Fibroblast of lung (primary cell): ENCODE measurements at regions not wholly inside any gene's neighbourhood (a gene's known extent, or its start where the extent isn't known, plus 50 kb on each side); places are given as distances from the start of the nearest gene placed in this dataset.

Experiments used
- DNase-seq, 2 donors: peaks; one replicate each; pipeline versions ENCODE4 v3.0.0 to v3.0.0-alpha.2; 2010; ENCODE audit warnings: low read depth in 2 of 2
- H2AFZ ChIP-seq: 2 replicates; pipeline ENCODE4 v1.5.1; 2012; ENCODE audit warnings: low read length, control low read depth, inconsistent platforms
- H3K27ac ChIP-seq: 2 replicates; pipeline ENCODE4 v1.5.1; 2011; ENCODE audit warnings: low read length, control low read depth; ENCODE audit not compliant: insufficient read depth
- H3K27me3 ChIP-seq: 2 replicates; pipeline ENCODE4 v1.5.1; 2011; ENCODE audit warnings: mild to moderate bottlenecking, low read length; ENCODE audit not compliant: control insufficient read depth, insufficient read depth
- H3K36me3 ChIP-seq: 2 replicates; pipeline ENCODE4 v1.5.1; 2011; ENCODE audit warnings: low read length; ENCODE audit not compliant: control insufficient read depth, insufficient read depth
- H3K4me1 ChIP-seq: 2 replicates; pipeline ENCODE4 v1.5.1; 2011; ENCODE audit warnings: low read length; ENCODE audit not compliant: control insufficient read depth, insufficient read depth; ENCODE audit errors: extremely low read depth
- H3K4me2 ChIP-seq: 2 replicates; pipeline ENCODE4 v1.5.1; 2011; ENCODE audit warnings: low read length, control low read depth; ENCODE audit not compliant: insufficient read depth; ENCODE audit errors: extremely low read depth
- H3K4me3 ChIP-seq, 4 experiments: fragments of 200-600 bp in 1 of 4; sonication (generic) in 1 of 4; replicated peaks in 1 of 4; 2 replicates each; pipeline ENCODE4 v1.5.1; 2011 to 2016; ENCODE audit warnings: low read length in 4 of 4, low read depth in 3 of 4, mild to moderate bottlenecking in 3 of 4, control low read depth in 2 of 4, inconsistent platforms in 1 of 4, mixed read lengths in 1 of 4; ENCODE audit not compliant: insufficient read depth in 1 of 4; ENCODE audit errors: control extremely low read depth in 1 of 4
- H3K79me2 ChIP-seq: 2 replicates; pipeline ENCODE4 v1.5.1; 2012; ENCODE audit warnings: mild to moderate bottlenecking, low read length, inconsistent platforms; ENCODE audit not compliant: control insufficient read depth, insufficient read depth
- H3K9ac ChIP-seq: 2 replicates; pipeline ENCODE4 v1.5.1; 2011; ENCODE audit warnings: mild to moderate bottlenecking, low read length, control low read depth; ENCODE audit not compliant: insufficient read depth
- H3K9me3 ChIP-seq: 2 replicates; pipeline ENCODE4 v1.5.1; 2012; ENCODE audit warnings: low read depth, low read length; ENCODE audit not compliant: control insufficient read depth, insufficient read depth
- H4K20me1 ChIP-seq: 2 replicates; pipeline ENCODE4 v1.5.1; 2011; ENCODE audit warnings: low read length; ENCODE audit not compliant: control insufficient read depth, insufficient read depth; ENCODE audit errors: extremely low read depth
- EZH2 ChIP-seq: IDR thresholded peaks from 2 replicates; pipeline ENCODE4 v1.5.1; 2012; ENCODE audit warnings: low read length, control low read depth, mild to moderate bottlenecking; ENCODE audit errors: missing control alignments
- TF ChIP-seq, protein P1 (sequence below), 2 donors: IDR thresholded peaks in 1 of 2; conservative IDR thresholded peaks in 1 of 2; 1 replicate in 1 of 2; 2 replicates in 1 of 2; pipeline ENCODE4 v1.5.1; 2011 to 2012; ENCODE audit warnings: low read length in 2 of 2, control low read depth in 1 of 2, inconsistent platforms in 1 of 2, low read depth in 1 of 2, mild to moderate bottlenecking in 1 of 2

DNA sequence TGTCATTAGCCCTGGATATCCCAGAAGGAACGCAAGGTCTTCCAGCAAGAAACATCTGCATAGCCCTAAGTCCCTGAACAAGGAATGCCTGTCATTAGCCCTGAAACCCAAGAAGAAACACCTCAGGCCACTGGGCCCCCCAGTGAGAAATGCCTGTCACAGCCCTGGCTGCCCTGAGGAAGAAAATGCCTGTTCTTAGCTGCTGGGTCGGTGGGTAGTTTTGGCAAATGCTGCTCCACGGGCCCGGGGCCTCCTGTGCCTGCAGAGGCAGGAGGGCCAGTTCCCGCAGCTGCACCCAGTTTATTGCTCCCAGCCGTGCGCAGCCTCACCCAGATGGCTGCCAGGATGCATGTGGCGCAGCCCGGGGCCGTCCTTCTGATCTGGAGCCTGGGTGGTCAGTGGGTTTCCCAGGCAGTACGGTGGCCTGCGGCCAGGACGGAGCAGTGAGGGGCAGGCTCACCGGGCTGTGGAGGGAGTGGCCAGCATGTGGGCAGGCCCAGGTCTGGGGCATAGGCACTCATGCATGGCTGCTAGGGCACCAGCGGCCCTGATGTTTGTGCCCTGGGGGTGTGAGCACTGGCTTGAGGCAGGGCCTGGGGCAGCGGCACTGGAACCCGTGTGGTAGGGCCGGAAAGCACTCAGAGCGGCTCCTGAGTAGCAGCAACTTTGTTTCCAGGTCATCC, 219.0 kb downstream of the ERMARD start:
- no peaks in the 10 kb centered on the region for H3K36me3 ChIP-seq
- H3K4me1 ChIP-seq: no peaks in the 10 kb centered on the region
- H3K9ac ChIP-seq: no peak overlapping the region
- H3K4me2 ChIP-seq: no peak overlapping the region
- no peaks in the 10 kb centered on the region for H3K79me2 ChIP-seq
- no peak overlapping the region for H3K27ac ChIP-seq
- no peak overlapping the region for H2AFZ ChIP-seq
- no peaks in the 10 kb centered on the region for H3K27me3 ChIP-seq
- DNase-seq: no peak
- TF ChIP-seq, protein P1, sequence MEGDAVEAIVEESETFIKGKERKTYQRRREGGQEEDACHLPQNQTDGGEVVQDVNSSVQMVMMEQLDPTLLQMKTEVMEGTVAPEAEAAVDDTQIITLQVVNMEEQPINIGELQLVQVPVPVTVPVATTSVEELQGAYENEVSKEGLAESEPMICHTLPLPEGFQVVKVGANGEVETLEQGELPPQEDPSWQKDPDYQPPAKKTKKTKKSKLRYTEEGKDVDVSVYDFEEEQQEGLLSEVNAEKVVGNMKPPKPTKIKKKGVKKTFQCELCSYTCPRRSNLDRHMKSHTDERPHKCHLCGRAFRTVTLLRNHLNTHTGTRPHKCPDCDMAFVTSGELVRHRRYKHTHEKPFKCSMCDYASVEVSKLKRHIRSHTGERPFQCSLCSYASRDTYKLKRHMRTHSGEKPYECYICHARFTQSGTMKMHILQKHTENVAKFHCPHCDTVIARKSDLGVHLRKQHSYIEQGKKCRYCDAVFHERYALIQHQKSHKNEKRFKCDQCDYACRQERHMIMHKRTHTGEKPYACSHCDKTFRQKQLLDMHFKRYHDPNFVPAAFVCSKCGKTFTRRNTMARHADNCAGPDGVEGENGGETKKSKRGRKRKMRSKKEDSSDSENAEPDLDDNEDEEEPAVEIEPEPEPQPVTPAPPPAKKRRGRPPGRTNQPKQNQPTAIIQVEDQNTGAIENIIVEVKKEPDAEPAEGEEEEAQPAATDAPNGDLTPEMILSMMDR (conservative IDR thresholded peaks at IDR 0.05 in 1 of 2, IDR thresholded peaks at IDR 0.05 in 1 of 2; ENCODE audit: low read depth in 1 of 2, low read length in 2 of 2): no peak
- no peak for TF ChIP-seq EZH2
- no peaks in the 10 kb centered on the region for H4K20me1 ChIP-seq
- H3K9me3 ChIP-seq: no peaks in the 10 kb centered on the region
- no peak overlapping the region for H3K4me3 ChIP-seq

- Histone ChIP-seq H3K36me3 (no peaks in the 10 kb centered on the region), H3K79me2 (no peaks in the 10 kb centered on the region), H2AFZ (no peak overlapping the region), H3K27me3 (no peaks in the 10 kb centered on the region), H3K4me1 (no peaks in the 10 kb centered on the region), H3K4me3 (no peak overlapping the region), H3K4me2 (no peak overlapping the region), H3K9me3 (no peaks in the 10 kb centered on the region), H4K20me1 (no peaks in the 10 kb centered on the region), H3K9ac (no peak overlapping the region), H3K27ac (no peak overlapping the region)
- no peak for DNase-seq
- TF ChIP-seq, protein P1 (conservative IDR thresholded peaks at IDR 0.05 in 1 of 2, IDR thresholded peaks at IDR 0.05 in 1 of 2; ENCODE audit: low read depth in 1 of 2, low read length in 2 of 2): no peak
- TF ChIP-seq EZH2: no peak
Observed at GRCh38 chr6:169969372-169970099, 218.1 kb downstream of the ERMARD start.

DNA sequence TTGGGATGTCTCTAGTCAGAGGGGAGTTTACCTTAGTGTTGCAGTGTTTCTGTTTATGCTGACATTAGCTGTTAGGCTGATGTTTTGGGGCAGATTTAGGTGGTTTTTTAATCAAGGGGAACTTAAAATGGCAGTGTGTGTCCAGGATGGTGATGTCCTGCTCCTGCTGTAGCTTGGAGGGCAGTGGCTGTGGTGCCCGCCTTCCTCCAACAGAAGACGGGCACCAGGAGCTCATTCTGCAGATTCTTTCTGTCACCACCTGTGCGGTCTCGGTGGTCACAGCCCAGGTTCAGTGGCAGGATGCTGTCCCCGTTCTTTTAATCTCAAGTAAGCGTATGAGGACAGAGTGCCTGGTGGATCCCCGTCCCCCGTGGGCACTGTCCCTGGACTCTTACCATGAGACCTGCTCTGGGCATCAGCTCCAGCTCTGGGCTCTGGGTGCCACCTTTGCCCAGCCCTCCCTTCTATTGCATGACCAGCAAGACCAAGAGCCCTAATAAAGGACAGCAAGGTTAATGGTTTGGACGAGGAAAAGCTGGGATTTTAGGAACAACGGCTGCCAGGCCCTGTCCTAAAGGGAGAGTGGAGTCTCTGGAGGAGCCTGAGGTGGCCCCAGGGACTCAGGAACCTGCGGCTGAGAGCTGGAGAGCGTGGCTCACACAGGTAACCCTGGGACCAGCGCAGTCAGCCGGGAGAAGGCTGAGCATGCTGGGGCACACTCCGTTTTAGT, 217.3 kb downstream of the ERMARD start:
- Histone ChIP-seq H3K4me1 (no peaks in the 10 kb centered on the region), H3K79me2 (no peaks in the 10 kb centered on the region), H3K36me3 (no peaks in the 10 kb centered on the region), H3K9ac (no peak overlapping the region), H3K27ac (no peak overlapping the region), H4K20me1 (no peaks in the 10 kb centered on the region), H3K4me3 (no peak overlapping the region), H3K4me2 (no peak overlapping the region), H3K27me3 (no peaks in the 10 kb centered on the region), H3K9me3 (no peaks in the 10 kb centered on the region), H2AFZ (no peak overlapping the region)
- TF ChIP-seq, protein P1 (conservative IDR thresholded peaks at IDR 0.05 in 1 of 2, IDR thresholded peaks at IDR 0.05 in 1 of 2; ENCODE audit: low read depth in 1 of 2, low read length in 2 of 2): no peak
- TF ChIP-seq EZH2: no peak
- no peak for DNase-seq
